Activated CD4-positive, alpha-beta T cell treated with anti-CD3 and anti-CD28 coated beads, Interleukin-2, amount 50 U/mL, for 24 hours (primary cell): ENCODE measurements at regions not wholly inside any gene's neighbourhood (a gene's known extent, or its start where the extent isn't known, plus 50 kb on each side); places are given as distances from the start of the nearest gene placed in this dataset.
A peak's percentile ranks its signal among the peaks of the same experiment; 100 is the strongest.
"Not testable (repeated sequence)": the region's sequence is repeated elsewhere in the genome, so short reads cannot be mapped to it uniquely, and the experiment has no call there.

Experiments used
- DNase-seq, 2 donors: peaks; one replicate each; pipeline ENCODE4 v3.0.0-alpha.2; 2020; ENCODE audit warnings: low read depth in 1 of 2, low spot score in 1 of 2

DNA sequence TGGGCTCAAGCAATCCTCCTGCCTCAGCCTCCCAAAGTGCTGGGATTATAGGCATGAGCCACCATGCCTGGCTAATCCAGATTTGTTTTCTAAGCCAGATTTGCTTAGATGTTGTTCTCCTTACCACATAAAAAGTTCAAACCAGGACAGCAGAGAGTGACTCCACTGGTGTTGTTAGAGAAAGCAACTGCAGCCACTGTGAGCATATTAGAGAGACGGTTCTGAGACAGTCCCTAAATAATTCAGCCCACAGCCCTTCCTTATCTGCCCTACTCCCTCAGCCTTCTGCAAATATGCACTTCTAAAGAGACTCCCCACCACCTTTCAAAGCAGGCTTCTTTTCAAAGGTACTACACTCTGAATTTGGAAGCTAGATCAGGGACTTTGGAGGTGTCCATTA, 96.1 kb downstream of the DRD1 start:
- no peak for DNase-seq

DNA sequence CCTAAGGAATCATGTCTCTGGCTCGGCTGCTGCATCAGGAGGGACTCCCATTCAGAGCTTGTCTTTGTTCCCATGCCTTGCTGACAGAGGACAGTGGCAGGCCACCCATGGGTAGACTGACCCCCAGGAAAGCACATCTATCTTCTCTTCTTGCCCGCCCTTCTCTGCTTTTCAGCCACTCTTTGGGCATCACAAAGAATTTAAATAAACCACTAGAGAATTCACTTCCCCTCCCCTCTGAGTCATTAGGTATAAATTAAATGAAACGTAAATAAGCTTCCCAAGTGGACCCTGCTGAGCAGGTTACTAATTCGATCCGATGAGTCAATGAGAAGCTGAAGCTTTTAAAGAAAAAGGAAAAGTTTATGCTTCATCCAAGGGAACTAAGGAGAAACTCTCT, 97.0 kb downstream of the DRD1 start:
- no peak for DNase-seq

DNA sequence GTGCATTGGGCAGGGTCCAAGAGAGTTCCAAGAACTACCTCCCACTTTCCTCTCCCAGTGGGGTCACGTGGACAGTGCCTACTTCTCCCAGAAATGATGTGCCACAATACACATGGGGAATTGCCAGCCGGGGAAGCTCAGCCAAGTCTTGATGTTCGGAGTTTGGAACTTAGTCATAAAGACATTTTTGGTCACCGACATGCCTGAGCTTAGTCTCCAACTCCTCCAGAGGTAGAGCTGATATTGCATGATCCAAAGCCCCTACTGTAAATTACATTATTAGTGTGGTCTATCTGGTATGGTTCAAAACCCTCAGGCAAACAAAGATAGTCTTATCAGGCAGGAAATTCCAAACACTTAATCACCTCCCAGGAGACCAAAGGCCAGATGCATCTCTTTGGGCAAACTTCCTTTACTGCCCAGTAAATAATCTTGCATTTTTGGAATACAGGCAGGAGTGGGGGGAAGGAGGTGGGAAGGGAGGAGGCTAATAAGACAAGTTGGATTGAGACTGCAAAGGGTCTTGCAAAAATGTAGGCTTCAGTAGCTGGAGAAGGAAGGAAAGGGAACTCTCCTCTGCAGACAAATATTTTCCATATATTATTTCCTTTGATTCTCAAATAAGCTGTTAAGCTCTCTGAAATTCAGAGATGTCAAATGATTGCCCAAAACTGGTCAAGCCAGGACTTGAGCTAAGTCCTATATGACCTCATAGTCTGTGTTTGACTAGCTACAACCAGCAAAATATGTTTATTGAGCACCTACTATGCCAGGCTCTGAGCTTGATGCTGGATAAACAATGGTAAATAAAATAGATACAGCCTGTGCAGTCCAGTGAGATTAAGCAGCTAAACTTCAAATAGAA, 99.4 kb downstream of the DRD1 start:
- no peak for DNase-seq

DNA sequence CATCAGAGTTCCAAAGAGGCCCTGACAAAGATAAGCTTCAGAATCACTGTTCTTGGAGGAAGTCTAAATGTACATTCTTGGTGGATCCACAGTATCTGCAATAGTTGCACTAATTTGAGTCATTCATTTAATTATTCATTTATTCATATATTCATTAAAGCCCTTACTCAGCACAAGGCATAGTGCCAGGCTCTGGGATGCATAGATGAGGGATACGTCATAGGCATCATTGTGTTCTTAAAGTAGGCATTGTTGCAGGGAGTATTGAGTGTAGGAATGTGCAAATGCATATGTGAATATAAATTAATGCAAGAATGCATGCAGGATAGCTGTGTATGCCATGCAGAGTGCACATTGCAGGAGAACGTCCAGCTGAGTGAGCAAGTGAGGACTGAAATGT, 100.7 kb downstream of the DRD1 start:
- no peak for DNase-seq

DNA sequence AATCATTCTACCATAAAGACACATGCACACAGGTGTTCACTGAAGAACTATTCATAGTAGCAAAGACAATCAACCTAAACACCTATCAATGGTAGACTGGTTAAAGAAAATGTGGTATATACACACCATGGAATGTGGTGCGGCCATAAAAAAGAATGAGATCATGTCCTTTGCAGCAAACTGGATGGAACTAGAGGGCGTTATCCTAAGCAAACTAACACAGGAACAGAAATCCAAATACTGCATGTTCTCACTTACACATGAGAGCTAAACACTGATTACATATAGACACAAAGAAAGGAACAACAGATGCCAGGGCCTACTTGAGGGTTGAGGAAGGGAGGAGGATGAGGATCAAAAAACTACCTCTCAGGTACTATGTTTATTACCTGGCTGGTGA, 103.8 kb downstream of the DRD1 start:
- no peak for DNase-seq

DNA sequence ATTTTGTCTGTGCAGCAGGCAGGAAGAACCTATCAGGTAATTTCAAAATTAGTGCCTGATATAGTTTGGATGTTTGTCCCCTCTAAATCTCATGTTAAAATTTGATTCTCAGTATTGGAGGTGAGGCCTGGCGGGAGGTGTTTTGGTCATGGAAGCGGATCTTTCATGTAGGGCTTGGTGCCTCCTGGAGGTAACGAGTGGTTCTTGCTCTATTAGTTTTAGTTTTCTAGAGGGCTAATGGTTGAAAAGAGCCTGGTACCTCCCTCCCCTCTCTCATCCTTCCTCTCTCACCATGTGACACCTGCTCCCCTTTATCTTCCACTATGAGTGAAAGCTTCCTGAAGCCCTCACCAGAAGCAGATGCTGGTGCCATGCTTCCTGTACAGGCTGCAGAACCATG, 106.3 kb downstream of the DRD1 start:
- DNase-seq, result no peak

DNA sequence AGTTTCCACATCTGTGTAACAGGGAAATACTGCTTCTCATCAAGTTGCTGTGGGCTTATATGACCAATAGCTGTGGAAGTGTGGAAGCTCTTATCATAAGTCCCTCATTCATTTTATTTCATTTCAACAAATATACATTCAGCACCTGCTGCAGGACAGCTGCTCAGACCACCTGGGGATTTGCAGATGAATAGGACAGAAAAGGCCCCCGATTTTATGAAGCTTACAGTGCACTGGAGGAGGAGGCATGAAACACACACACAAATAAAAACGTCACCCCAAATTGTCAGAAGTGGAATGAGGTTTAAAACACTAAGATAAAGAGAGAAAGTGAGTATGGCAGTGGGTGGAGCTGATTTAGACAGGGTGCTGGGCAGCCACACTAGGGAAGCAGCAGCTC, 107.2 kb downstream of the DRD1 start:
- no peak for DNase-seq

DNA sequence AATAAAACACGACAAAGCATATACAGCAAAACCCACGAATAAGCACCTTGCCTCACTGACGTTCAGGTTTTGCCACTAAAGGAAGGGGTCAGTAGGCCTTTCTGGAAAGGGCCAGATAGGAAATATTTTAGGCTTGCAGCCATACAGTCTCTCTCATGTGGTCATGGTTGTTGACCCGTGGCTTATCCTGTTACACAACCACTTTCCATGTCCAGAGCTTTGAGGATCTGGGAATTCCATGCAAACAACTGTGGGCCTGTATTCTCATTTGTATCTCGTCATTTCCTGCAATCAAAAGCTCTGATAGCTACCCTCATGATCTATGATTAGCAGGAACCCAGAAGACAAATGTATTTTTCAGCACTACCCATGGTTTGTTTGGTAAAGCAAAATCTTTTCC, 108.3 kb downstream of the DRD1 start:
- no peak for DNase-seq

DNA sequence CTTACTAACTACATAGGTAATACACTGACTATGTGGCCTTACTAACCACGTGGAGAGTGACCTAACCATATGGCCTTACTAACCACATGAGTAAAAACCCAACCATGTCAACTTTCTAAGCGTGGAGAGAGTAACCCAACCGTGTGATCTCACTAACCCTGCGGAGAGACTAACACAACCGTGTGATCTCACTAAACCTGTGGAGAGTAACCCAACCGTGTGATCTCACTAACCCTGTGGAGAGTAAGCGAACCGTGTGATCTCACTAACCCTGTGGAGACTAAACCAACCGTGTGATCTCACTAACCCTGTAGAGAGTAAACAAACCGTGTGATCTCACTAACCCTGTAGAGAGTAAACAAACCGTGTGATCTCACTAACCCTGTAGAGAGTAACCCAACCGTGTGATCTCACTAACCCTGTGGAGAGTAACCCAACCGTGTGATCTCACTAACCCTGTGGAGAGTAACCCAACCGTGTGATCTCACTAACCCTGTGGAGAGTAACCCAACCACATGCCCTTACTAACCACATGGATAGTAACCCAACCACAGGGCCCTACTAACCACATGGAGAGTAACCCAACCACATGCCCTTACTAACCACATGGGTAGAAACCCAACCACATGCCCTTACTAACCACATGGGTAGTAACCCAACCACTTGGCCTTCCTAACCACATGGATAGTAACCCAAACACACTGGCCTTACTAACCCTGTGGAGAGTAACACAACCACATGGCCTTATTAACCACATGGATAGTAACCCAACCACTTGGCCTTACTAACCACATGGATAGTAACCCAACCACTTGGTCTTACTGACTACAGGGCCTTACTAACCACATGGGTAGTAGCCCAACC, 112.6 kb downstream of the DRD1 start:
- DNase-seq, result not testable (repeated sequence)

DNA sequence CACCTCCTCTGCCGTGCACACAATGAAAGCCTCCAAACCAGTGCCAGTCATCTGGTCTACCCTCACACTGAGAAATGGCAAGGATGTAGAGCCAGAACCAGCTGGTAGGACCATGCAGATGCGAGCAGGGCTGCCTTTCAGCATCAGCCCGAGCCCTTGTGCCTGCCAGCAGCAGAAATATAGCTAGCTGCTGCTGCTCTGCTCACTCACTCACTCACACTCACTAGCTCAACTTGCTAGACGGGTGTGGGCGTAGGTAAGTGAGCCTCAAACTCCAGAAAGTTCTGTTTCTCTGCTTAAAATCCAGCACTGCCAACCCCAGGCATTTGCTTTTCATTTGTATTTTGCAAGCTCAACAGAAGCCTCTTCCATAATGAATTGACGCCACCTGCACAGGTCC, 114.0 kb downstream of the DRD1 start:
- DNase-seq, result no peak

DNA sequence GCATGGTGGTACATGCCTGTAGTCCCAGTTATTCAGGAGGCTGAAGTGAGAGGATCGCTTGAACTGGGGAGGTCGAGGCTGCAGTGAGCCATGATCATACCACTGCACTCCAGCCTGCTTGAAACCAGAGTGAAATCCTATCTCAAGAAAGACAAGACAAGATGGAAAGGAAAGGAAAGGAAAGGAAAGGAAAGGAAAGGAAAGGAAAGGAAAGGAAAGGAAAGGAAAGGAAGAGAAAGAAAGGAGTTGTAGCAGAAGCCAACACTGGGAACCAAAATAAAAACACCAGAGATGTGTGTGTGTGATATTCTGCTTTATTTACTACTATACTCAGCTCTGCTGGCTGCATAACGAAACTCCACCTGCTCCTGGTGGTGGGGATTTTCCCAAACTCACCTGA, 115.3 kb downstream of the DRD1 start:
- no peak for DNase-seq

DNA sequence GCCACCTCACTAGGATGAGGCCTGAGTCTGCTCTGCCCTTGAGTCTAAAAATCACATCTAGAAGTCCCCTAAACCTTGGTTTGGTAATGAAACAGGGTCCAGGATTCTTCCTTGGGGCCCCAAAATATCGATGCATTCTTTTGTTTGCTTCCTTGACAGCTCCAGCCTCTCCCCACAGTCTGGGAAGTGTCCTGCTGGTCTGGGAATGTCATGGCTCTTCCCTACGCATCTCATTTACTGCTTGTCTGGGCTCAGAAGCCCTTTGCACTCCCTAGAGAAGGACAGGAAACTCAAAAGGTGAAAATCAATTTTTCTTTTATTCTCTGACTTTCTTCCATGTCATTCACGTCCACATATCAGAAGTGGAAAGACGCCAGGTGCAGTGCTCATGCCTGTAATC, 115.8 kb downstream of the DRD1 start:
- DNase-seq, result no peak

DNA sequence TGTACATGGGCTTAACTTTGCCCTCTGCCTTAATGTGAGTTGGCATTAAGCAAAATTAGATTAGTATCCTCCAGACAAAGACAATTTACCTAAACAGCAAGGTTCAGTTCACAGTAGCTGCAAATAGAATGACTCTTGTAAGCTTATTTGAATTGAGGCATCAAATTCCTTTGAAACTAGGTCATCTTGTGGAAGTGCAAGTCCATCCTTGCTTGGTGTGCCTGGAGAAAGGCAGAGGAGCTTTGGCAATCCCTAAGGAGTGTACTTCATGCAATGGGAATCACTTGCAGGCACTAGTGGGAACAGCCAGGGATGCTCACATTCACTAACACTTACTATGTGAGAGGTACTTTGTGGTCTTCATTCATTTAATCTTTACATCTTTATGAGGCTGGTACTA, 118.3 kb downstream of the DRD1 start:
- DNase-seq, result no peak

DNA sequence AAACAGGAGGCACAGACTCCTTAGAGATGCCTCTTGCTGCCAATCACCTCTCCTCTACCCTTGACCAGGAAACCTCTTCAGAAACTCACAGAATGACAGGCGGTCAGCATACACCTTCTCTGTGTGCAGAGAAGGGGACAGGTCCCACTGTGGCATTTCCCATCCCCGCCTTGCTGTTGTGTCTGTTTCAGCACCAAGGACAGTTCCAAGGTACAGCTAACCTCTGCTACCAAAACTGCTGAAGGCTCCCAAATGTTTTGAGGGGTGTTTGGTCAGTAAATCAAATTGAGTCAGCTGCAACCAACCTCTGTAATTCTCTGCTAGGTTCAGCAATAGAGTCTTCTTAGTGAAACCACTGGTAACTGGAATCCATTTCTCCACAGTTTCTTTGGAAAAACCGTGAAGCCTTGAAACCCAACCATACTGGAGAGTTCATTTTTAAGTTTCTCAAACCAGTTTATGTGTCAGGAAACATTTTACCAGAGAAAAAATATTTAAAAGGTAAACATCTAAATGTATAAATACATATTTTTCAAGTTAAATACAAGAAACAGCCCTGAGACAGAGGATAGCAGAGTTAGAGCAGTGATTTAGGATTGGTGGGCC, 122.0 kb downstream of the DRD1 start:
- peak in 1 of 2 donors; percentile 1 for DNase-seq

DNA sequence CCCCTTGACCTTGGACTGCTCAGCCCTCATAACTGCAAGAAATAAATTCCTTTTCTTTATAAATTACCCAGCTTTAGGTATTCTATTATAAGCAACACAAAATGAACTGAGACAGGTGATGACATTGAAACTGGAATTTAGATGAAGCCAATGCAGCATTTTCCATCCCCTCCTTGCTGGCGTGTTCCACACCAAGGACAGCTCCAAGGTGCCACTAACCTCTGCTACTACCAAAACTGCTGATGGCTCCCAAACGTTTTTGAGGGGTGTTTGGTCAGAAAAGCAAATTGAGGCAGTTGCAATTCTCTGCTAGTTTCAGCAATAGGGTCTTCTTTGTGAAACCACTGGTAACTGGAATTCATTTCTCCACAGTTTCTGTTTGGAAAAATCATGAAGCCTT, 124.8 kb downstream of the DRD1 start:
- DNase-seq, result no peak

DNA sequence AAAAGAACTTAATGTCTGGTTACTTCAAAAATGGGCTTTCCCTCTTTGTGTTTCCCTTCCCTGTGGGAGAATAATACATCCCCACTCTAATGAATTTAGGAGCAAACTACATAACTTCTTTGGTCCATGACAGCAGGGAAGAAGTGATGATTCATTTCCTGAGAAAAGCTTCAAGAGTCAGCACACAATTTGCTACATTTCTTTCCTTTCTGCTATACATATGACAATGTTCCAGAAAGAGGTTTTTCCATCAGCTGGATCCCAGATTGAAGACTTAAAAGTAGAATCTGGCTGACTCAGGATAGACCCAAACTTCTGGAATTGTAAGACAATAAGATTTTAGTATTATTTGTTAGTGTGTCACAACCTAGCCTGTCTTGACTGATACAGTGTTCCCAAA, 126.1 kb downstream of the DRD1 start:
- no peak for DNase-seq

DNA sequence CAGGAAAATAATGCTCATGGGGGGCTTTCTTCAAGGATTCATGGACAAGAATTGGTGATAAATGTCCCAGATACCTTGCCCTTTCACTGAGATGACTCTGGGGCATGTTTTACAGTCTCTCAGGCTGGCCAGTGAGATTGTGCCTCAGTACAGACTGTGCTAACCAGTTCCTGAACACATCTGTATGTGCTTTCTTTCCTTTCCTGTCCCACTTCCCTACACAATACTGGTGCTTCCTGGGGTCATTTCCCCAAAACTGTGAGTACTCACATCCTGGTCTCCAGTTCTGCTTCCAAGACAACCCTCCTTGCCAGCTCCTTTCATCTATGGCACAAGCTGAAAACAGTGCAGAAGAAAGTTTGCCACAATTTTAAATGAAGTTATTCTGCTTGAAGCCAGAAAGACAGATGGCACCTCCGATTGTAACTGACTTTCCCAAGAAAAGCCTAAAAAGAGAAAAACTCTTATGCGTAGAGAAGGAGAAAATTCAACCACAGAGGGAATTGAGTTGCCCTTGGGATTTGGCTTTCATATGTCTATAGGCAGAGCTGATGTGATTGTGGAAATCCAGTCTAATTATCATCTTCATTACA, 134.7 kb downstream of the DRD1 start:
- DNase-seq, result no peak

DNA sequence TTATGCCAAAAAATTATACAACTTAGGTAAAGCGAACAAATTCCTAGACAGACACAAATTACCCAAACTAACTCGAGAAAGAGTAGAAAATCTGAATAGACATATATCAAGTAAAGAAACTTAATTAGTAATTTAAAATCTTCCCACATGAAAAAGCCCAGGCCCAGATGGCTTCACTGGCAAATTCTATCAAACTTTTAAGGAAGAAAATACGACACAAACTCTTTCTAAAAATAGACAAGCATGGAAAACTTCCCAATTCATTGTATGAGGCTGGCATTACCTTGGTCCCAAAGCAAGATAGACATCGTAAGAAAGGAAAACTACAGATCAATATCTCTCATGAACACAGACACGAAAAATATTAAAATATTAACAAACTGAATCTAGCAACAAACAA, 135.3 kb downstream of the DRD1 start:
- no peak for DNase-seq

DNA sequence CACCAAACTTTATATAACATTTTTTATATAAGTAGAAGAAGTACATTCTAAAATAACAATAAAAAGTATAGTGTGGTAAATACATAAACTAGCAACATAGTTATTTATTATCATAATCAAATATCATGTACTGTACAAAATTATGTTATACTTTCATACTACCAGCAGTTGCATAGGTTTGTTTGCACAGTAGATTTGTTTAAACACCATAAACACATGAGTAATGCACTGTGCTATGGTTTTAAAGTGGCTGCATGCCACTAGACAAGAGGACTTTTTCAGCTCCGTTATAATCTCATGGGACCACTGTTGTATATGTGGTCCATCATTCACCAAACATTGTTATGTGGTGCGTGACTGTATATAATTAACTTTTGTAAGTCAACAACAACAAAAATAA, 137.6 kb downstream of the DRD1 start:
- DNase-seq, result no peak

DNA sequence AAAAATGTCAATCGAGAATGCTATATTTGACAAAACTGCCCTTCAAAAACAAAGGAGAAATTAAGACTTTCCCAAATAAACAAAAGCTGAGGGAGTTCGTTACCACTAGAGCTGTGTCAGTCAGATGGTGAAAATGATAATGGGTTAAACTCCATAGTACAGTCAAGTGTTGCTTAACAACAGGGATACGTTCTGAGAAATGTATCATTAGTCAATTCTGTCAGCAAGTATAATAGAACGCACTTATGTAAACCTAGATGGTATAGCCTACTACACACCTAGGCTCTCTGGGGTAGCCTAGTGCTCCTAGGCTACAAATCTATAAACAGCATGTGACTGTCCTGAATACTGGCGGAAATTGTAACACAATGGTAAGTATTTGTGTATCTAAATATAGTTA, 138.7 kb downstream of the DRD1 start:
- DNase-seq, result no peak

DNA sequence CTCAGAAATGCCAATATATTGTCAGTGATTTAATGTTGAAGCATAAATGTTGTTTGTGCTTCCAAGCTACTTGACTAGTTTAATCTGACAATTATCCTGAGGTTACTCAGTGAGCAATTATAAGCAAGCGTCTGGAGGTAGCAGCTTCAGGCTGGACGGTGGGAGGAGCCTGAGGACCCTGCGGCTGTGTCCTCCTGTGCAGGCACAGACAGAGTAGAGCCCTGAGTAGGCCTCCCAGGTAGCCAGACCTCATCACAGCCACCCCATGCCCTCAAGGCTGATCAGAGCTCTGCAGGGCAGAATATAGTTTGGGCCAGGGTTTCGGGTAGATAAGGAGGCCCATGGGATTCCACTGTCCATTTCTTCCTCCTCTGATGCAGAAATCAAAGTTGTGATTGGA, 153.6 kb downstream of the DRD1 start:
- no peak for DNase-seq
